Superior temporal gyrus (tissue), 1 donor: ENCODE measurements at regions not wholly inside any gene's neighbourhood (a gene's known extent, or its start where the extent isn't known, plus 50 kb on each side); places are given as distances from the start of the nearest gene placed in this dataset.

Source experiments
- DNase-seq: peaks from one replicate; pipeline ENCODE4 v3.0.0-alpha.2; 2016; ENCODE audit errors: extremely low spot score

- no peak for DNase-seq
Measured at GRCh38 chr9:12640866-12641636, 52.1 kb upstream of the TYRP1 start.
